ENCODE measurements at regions not wholly inside any gene's neighbourhood (a gene's known extent, or its start where the extent isn't known, plus 50 kb on each side); places are given as distances from the start of the nearest gene placed in this dataset.

- H4K20me1 ChIP-seq (ENCODE audit: control insufficient read depth, insufficient read depth), result no peaks in the 10 kb centered on the region
- intact Hi-C loops (cut with micrococcal nuclease; ENCODE audit: unreplicated experiment), result no loop called here
- H3K4me2 ChIP-seq (ENCODE audit: control insufficient read depth, insufficient read depth), result no peak overlapping the region
- BruUV-seq (replicated peaks), result no TSS peak
- H3K4me3 ChIP-seq, result no peak overlapping the region
- DNase-seq (ENCODE audit: low read depth, low spot score), result no peak
- ATAC-seq, result no peak
- ChIA-PET SMC1A (ENCODE audit: uncharacterized antibody, unreplicated experiment) (interaction anchor here (1.2 to 1.3 kb wide), 2 partner anchors 10 to 244 kb away, joined by 3 to 4 read pairs; no protein-coding TSS in a partner anchor), RAD21 (ENCODE audit: unreplicated experiment) (no interaction called here), POLR2A (no interaction called here), CTCF (interaction anchor here (1.0 to 1.5 kb wide), 2 partner anchors 8 to 10 kb away, joined by 3 to 7 read pairs; no protein-coding TSS in a partner anchor)
- 0% methylated on average over 1 of the region's 1 CpG for WGBS (ENCODE audit: insufficient coverage, insufficient replicate concordance, low lambda C conversion rate, missing lambda C conversion rate)
- H3K27me3 ChIP-seq (replicated peaks in 1 of 2; ENCODE audit: control insufficient read depth in 2 of 2, insufficient read depth in 2 of 2, low read length in 1 of 2), result no peaks in the 10 kb centered on the region
- H3K9ac ChIP-seq (ENCODE audit: control insufficient read depth, insufficient read depth, low read length), result no peak overlapping the region
- H3K9me3 ChIP-seq (replicated peaks; ENCODE audit: control insufficient read depth, insufficient read depth, low read length), result no peaks in the 10 kb centered on the region
- no peak for TF ChIP-seq WRNIP1 (IDR thresholded peaks at IDR 0.05; ENCODE audit: borderline replicate concordance, low read depth, low read length)
- TF ChIP-seq ELK1 (IDR thresholded peaks at IDR 0.05; ENCODE audit: low read depth, low read length), result no peak
- no peak for TF ChIP-seq SRF (IDR thresholded peaks at IDR 0.05; ENCODE audit: low read depth in 2 of 2, low read length in 2 of 2)
- no peak for TF ChIP-seq HCFC1 (IDR thresholded peaks at IDR 0.05; ENCODE audit: low read length)
- TF ChIP-seq MYC (IDR thresholded peaks at IDR 0.05; ENCODE audit: insufficient read depth, insufficient read length, insufficient replicate concordance, low read length, severe bottlenecking), result no peak
- TF ChIP-seq ZNF384 (IDR thresholded peaks at IDR 0.05; ENCODE audit: borderline replicate concordance, low read depth, low read length), result no peak
- TF ChIP-seq KDM1A (IDR thresholded peaks at IDR 0.05; ENCODE audit: borderline replicate concordance), result no peak
- no peak for TF ChIP-seq MXI1 (IDR thresholded peaks at IDR 0.05; ENCODE audit: low read depth, low read length)
- TF ChIP-seq BACH1 (IDR thresholded peaks at IDR 0.05; ENCODE audit: borderline replicate concordance), result no peak
- no peak for TF ChIP-seq RAD21 (IDR thresholded peaks at IDR 0.05; ENCODE audit: insufficient read depth, low read depth, low read length)
- TF ChIP-seq ZNF24 (IDR thresholded peaks at IDR 0.05), result no peak
- TF ChIP-seq IRF4 (IDR thresholded peaks at IDR 0.05; ENCODE audit: low read depth, low read length), result no peak
- TF ChIP-seq JUND (IDR thresholded peaks at IDR 0.05; ENCODE audit: low read depth, low read length), result no peak
- no peak for TF ChIP-seq ZSCAN29 (IDR thresholded peaks at IDR 0.05)
- no peak for TF ChIP-seq EED (IDR thresholded peaks at IDR 0.05; ENCODE audit: low read depth)
- in situ Hi-C loops (cut with MboI), result loop anchor here (25.0 kb wide), 1 partner anchor 739 kb away; no protein-coding TSS in a partner anchor
- H3K4me1 ChIP-seq (ENCODE audit: control insufficient read depth, insufficient read depth, low read length), result no peaks in the 10 kb centered on the region
- FAIRE-seq, result no peak
- no peak overlapping the region for H2AFZ ChIP-seq (ENCODE audit: control insufficient read depth, low read depth, low read length)
- H3K79me2 ChIP-seq (ENCODE audit: control insufficient read depth, insufficient read depth, low read length), result no peaks in the 10 kb centered on the region
- no peak overlapping the region for H3K27ac ChIP-seq (ENCODE audit: control insufficient read depth, insufficient read depth)
- no peaks in the 10 kb centered on the region for H3K36me3 ChIP-seq (ENCODE audit: control insufficient read depth in 2 of 2, insufficient read depth in 2 of 2, low read length in 1 of 2)
These were observed 511.5 kb downstream of the UQCRFS1 start for GRCh38 chr19:28701491-28701890.
